Lung (tissue), 11 donors: ENCODE measurements at regions not wholly inside any gene's neighbourhood (a gene's known extent, or its start where the extent isn't known, plus 50 kb on each side); places are given as distances from the start of the nearest gene placed in this dataset.

Experiments used
- ATAC-seq: fragments of 200-7000 bp; cut with Tn5 transposase; one replicate; pipeline ENCODE4 v1.9.1; 2020; ENCODE audit warnings: moderate number of reproducible peaks; ENCODE audit not compliant: insufficient read depth, low FRiP score
- DNase-seq, 3 donors: peaks; one replicate each; pipeline ENCODE4 v3.0.0-alpha.2; 2013 to 2017
- H3K27ac ChIP-seq, 2 donors: one replicate each; pipeline ENCODE4 v1.5.1; 2013; ENCODE audit warnings: mild to moderate bottlenecking in 2 of 2, moderate library complexity in 2 of 2, control low read depth in 1 of 2, inconsistent platforms in 1 of 2, low read depth in 1 of 2, low read length in 1 of 2
- H3K27me3 ChIP-seq, 3 donors: one replicate each; pipeline ENCODE4 v1.5.1; 2013; ENCODE audit warnings: low read length in 2 of 3; ENCODE audit not compliant: control insufficient read depth in 3 of 3, insufficient read depth in 3 of 3
- H3K36me3 ChIP-seq, 4 donors: one replicate each; pipeline ENCODE4 v1.5.1; 2013; ENCODE audit warnings: low read length in 4 of 4, mild to moderate bottlenecking in 1 of 4, moderate library complexity in 1 of 4; ENCODE audit not compliant: control insufficient read depth in 4 of 4, insufficient read depth in 4 of 4
- H3K4me1 ChIP-seq, 5 donors: one replicate each; pipeline ENCODE4 v1.5.1; 2013; ENCODE audit warnings: low read length in 5 of 5, mild to moderate bottlenecking in 2 of 5, moderate library complexity in 1 of 5; ENCODE audit not compliant: control insufficient read depth in 5 of 5, insufficient read depth in 5 of 5
- H3K4me3 ChIP-seq: one replicate; pipeline ENCODE4 v1.5.1; 2013; ENCODE audit warnings: mild to moderate bottlenecking, control low read depth, moderate library complexity
- H3K9ac ChIP-seq, 2 donors: one replicate each; pipeline ENCODE4 v1.5.1; 2013; ENCODE audit warnings: low read length in 2 of 2, control low read depth in 1 of 2; ENCODE audit not compliant: insufficient read depth in 1 of 2
- H3K9me3 ChIP-seq, 4 donors: one replicate each; pipeline ENCODE4 v1.5.1; 2013; ENCODE audit warnings: low read length in 3 of 4, mild to moderate bottlenecking in 1 of 4, moderate library complexity in 1 of 4; ENCODE audit not compliant: control insufficient read depth in 4 of 4, insufficient read depth in 3 of 4
- WGBS, 2 donors: extraction: QIAGEN DNeasy Blood & Tissue Kit; methylation state at CpG; one replicate each; pipeline ENCODE4 v1.1.7; 2013; 5-methylcytosine and 5-hydroxymethylcytosine counted together
- TF ChIP-seq, protein P1 (sequence below): IDR thresholded peaks from 2 replicates; pipeline ENCODE4 v1.5.1; 2012; ENCODE audit warnings: mild to moderate bottlenecking; ENCODE audit errors: control extremely low read depth, extremely low read depth
- donor health status: control.
- donor health status: control.
- donor health status: Bipolar disorder and iron deficiency.
- donor health status: healthy.
- donor health status: DM: yes; HTN: yes; CAD: no.

DNA sequence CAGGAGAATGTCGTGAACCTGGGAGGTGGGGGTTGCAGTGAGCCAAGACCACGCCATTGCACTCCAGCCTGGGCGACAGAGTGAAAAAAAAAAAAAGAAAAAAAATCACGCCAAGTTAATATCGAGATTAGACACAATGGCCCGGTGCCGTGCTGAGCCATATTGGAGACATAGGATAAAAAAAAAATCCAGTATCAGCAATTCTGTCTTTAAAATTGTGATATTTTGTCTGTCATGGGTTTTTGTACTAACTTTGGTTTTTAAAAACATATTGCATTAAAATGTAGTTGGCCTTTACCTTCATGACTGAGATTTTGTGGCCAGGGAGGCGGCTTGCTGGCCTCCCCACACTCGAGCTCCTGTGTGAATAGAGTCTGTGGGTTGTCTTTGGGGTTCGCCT is 62.8 kb upstream of the PITRM1 start:
- ATAC-seq (no peak), DNase-seq (no peak)
- TF ChIP-seq, protein P1, sequence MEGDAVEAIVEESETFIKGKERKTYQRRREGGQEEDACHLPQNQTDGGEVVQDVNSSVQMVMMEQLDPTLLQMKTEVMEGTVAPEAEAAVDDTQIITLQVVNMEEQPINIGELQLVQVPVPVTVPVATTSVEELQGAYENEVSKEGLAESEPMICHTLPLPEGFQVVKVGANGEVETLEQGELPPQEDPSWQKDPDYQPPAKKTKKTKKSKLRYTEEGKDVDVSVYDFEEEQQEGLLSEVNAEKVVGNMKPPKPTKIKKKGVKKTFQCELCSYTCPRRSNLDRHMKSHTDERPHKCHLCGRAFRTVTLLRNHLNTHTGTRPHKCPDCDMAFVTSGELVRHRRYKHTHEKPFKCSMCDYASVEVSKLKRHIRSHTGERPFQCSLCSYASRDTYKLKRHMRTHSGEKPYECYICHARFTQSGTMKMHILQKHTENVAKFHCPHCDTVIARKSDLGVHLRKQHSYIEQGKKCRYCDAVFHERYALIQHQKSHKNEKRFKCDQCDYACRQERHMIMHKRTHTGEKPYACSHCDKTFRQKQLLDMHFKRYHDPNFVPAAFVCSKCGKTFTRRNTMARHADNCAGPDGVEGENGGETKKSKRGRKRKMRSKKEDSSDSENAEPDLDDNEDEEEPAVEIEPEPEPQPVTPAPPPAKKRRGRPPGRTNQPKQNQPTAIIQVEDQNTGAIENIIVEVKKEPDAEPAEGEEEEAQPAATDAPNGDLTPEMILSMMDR = no peak
- WGBS, 2 donors = 82 to 96% methylated on average over 10 of the region's 10 CpGs
- Histone ChIP-seq H3K27me3 (peaks cover 0 to 4% (median 0%) of the 10 kb centered on the region in 3 donors), H3K4me3 (no peak overlapping the region), H3K9ac (no peak overlapping the region), H3K4me1 (peaks cover 0 to 16% (median 5%) of the 10 kb centered on the region in 5 donors), H3K36me3 (no peaks in the 10 kb centered on the region), H3K9me3 (peaks cover 0 to 3% (median 0%) of the 10 kb centered on the region in 4 donors), H3K27ac (no peak overlapping the region)

DNA sequence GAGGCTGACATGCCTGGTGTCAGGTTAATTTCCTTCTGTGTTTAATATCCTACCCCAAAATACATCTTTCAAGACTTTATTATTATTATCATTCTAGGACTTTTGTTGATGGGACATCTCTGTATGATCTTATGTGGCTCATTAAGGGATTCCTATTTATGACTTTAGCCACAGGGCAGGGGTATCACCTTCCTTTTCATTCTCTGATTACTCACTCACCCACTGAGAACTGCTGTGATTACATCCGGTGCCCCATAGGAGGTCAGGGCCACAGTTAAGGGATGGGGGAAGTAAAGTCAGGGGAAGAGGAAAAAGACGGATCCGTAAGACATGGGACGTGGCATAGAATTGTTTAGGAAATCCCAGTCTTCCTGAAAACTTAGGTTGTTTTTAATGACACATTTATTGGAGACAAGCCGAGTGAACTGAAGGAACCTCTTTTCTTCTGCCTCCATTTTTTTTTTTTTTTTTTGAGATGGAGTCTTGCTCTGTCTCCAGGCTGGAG is 61.0 kb upstream of the PITRM1 start:
- ATAC-seq = no peak

GRCh38 chr10:3231951-3232730 is 59.6 kb upstream of the PITRM1 start:
- TF ChIP-seq, protein P1 = no peak
- Histone ChIP-seq H3K36me3 (no peaks in the 10 kb centered on the region), H3K27me3 (no peaks in the 10 kb centered on the region), H3K4me1 (peaks cover 0 to 7% (median 0%) of the 10 kb centered on the region in 5 donors), H3K27ac (no peak overlapping the region), H3K4me3 (no peak overlapping the region), H3K9ac (no peak overlapping the region), H3K9me3 (peaks cover 0 to 3% (median 0%) of the 10 kb centered on the region in 4 donors)
- ATAC-seq = no peak
- DNase-seq = no peak
- WGBS, 2 donors = 91 to 93% methylated on average over 12 of the region's 12 CpGs

More for the DNA sequence above, 61.0 kb upstream of the PITRM1 start:
- H3K27ac ChIP-seq = no peak overlapping the region
- H3K4me3 ChIP-seq = no peak overlapping the region
- no peak for DNase-seq
- H3K9ac ChIP-seq = no peak overlapping the region
- H3K9me3 ChIP-seq = peaks cover 0 to 3% (median 0%) of the 10 kb centered on the region in 4 donors
- 80 to 87% methylated on average over 5 of the region's 5 CpGs for WGBS, 2 donors
- no peaks in the 10 kb centered on the region for H3K36me3 ChIP-seq
- H3K27me3 ChIP-seq = no peaks in the 10 kb centered on the region
- TF ChIP-seq, protein P1 = no peak
- peaks cover 0 to 5% (median 0%) of the 10 kb centered on the region in 5 donors for H3K4me1 ChIP-seq
